Neutrophil (primary cell): ENCODE measurements at regions not wholly inside any gene's neighbourhood (a gene's known extent, or its start where the extent isn't known, plus 50 kb on each side); places are given as distances from the start of the nearest gene placed in this dataset.
"Not testable (repeated sequence)": the region's sequence is repeated elsewhere in the genome, so short reads cannot be mapped to it uniquely, and the experiment has no call there.

ENCODE experiments used
- H3K27ac ChIP-seq: fragments of 200-600 bp; sonication (generic); 2 replicates; pipeline ENCODE4 v1.5.1; 2016; ENCODE audit warnings: mild to moderate bottlenecking, moderate library complexity
- H3K27me3 ChIP-seq: fragments of 200-600 bp; sonication (generic); 2 replicates; pipeline ENCODE4 v1.6.0; 2016; ENCODE audit warnings: mild to moderate bottlenecking
- H3K36me3 ChIP-seq: fragments of 200-600 bp; sonication (generic); 2 replicates; pipeline ENCODE4 v1.5.1; 2017
- H3K4me1 ChIP-seq, 2 experiments: fragments of 200-600 bp in 1 of 2; sonication (generic) in 1 of 2; 1 replicate in 1 of 2; 2 replicates in 1 of 2; pipeline versions ENCODE4 v1.5.1 to v1.6.1; 2013 to 2016; ENCODE audit warnings: low read depth in 1 of 2, low read length in 1 of 2, mild to moderate bottlenecking in 1 of 2, moderate library complexity in 1 of 2; ENCODE audit not compliant: control insufficient read depth in 1 of 2, insufficient read depth in 1 of 2
- H3K4me3 ChIP-seq, 2 experiments: fragments of 200-600 bp in 1 of 2; sonication (generic) in 1 of 2; 1 replicate in 1 of 2; 2 replicates in 1 of 2; pipeline ENCODE4 v1.5.1; 2013 to 2016; ENCODE audit warnings: low read depth in 1 of 2, low read length in 1 of 2, mild to moderate bottlenecking in 1 of 2, moderate library complexity in 1 of 2
- H3K9me3 ChIP-seq: fragments of 200-600 bp; sonication (generic); 2 replicates; pipeline ENCODE4 v1.5.1; 2016
- CTCF ChIP-seq: fragments of 200-600 bp; sonication (generic); IDR thresholded peaks from 2 replicates; pipeline ENCODE4 v1.5.1; 2016; ENCODE audit warnings: antibody characterized with exemption

DNA sequence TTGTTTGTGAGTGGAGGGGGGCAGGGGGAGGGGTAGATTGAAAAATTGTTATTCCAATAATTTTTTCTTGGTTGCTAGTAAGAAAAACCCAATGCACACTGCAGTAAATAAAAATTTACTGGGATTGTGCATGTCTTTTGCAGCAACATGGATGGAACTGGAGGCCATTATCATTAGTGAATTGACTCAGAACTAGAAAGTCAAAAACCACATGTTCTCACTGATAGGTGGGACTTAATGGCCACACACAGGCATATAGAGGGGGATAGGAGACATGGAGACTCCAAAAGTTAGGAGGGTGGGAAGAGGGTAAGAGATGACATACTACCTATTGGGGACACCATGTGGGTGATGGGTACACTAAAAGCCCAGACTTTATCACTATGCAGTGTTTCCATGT lies 67.2 kb downstream of the BUB3 start:
- H3K4me3 ChIP-seq: no peak overlapping the region
- no peak overlapping the region for H3K27ac ChIP-seq
- H3K9me3 ChIP-seq: no peaks in the 10 kb centered on the region
- no peaks in the 10 kb centered on the region for H3K36me3 ChIP-seq
- H3K27me3 ChIP-seq: no peaks in the 10 kb centered on the region
- no peak for TF ChIP-seq CTCF
- H3K4me1 ChIP-seq: no peaks in the 10 kb centered on the region

DNA sequence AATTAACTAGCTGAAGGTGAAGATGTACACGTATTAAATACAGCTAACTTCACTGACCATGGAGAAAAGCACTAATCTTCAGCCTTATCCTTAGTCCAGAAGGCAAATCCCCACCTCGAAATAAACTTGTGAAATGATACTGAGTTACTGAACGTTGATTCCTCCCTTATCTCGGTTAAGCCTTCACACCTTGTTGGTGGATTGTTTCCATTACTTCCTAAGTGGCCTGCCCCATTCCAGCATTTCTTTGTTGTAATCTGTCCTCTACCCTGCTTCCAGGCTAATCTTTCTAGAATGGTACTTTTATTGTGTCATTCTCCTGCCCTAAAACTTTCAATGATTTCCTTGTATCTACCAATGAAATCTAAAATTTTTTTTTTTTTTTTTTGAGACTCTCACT lies 68.6 kb downstream of the BUB3 start:
- no peaks in the 10 kb centered on the region for H3K36me3 ChIP-seq
- no peaks in the 10 kb centered on the region for H3K9me3 ChIP-seq
- no peak for TF ChIP-seq CTCF
- no peaks in the 10 kb centered on the region for H3K27me3 ChIP-seq
- no peak overlapping the region for H3K4me3 ChIP-seq
- H3K27ac ChIP-seq: no peak overlapping the region
- H3K4me1 ChIP-seq: no peaks in the 10 kb centered on the region

- no peaks in the 10 kb centered on the region for H3K4me1 ChIP-seq
- no peak for TF ChIP-seq CTCF
- no peaks in the 10 kb centered on the region for H3K36me3 ChIP-seq
- no peak overlapping the region for H3K4me3 ChIP-seq
- no peak overlapping the region for H3K27ac ChIP-seq
- no peaks in the 10 kb centered on the region for H3K27me3 ChIP-seq
- H3K9me3 ChIP-seq: no peaks in the 10 kb centered on the region
Measured at GRCh38 chr10:123227706-123228105, 73.5 kb downstream of the BUB3 start.

- H3K4me3 ChIP-seq: no peak overlapping the region
- no peak overlapping the region for H3K27ac ChIP-seq
- H3K36me3 ChIP-seq: no peaks in the 10 kb centered on the region
- H3K9me3 ChIP-seq: peaks cover 5% of the 10 kb centered on the region
- H3K27me3 ChIP-seq: no peaks in the 10 kb centered on the region
- H3K4me1 ChIP-seq: no peaks in the 10 kb centered on the region
- no peak for TF ChIP-seq CTCF
Measured at GRCh38 chr10:123229927-123230630, 75.9 kb downstream of the BUB3 start.

DNA sequence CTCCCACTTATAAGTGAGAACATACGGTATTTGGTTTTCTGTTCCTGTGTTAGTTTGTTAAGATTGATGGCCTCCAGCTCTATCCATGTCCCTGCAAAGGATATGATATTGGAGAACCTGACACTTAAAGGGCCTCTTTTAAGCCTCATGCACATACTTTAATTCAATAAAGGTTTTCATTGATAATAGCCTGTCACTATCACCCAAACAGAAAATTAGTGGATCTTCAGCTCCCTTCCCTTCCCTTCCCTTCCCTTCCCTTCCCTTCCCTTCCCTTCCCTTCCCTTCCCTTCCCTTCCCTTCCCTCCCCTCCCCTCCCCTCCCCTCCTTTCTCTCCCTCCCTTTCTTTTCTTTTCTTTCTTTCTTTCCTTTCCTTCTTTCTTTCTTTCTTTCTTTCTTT lies 78.7 kb downstream of the BUB3 start:
- H3K9me3 ChIP-seq, H3K27ac ChIP-seq, H3K27me3 ChIP-seq, H3K4me1 ChIP-seq, H3K4me3 ChIP-seq, H3K36me3 ChIP-seq: not testable (repeated sequence)

- not testable (repeated sequence) for H3K4me1 ChIP-seq, H3K4me3 ChIP-seq, H3K27ac ChIP-seq
Measured at GRCh38 chr10:123235014-123235413, 80.8 kb downstream of the BUB3 start.

DNA sequence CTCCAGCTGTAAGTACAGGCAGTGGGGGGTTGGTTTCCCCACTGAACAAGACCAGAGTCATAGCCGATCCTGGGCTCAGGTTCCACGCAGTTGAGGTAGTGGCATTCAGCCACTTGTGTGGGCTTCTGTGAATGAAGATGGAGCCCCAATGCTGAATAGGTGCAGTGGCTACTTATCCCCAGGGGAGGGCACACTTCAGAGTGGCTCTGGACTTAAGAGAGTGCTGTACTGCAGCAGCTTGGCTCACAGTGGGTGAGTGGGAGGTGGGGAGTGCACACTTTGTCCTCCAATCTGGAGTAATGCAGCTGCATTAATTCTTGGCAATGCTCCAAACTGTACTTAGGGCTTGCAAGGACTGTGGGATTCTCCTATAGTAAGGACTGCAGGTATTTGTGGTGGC lies 81.9 kb downstream of the BUB3 start:
- Histone ChIP-seq H3K27ac (no peak overlapping the region), H3K9me3 (peaks cover 5% of the 10 kb centered on the region), H3K4me3 (no peak overlapping the region), H3K4me1 (peaks cover 1 to 3% of the 10 kb centered on the region in 2 experiments), H3K27me3 (no peaks in the 10 kb centered on the region), H3K36me3 (no peaks in the 10 kb centered on the region)
- TF ChIP-seq CTCF: no peak

More at GRCh38 chr10:123235014-123235413, 80.8 kb downstream of the BUB3 start:
- not testable (repeated sequence) for H3K27me3 ChIP-seq, H3K36me3 ChIP-seq, H3K9me3 ChIP-seq
